Activated T-cell treated with anti-CD3 and anti-CD28 coated beads, Interleukin-2, amount 50 U/mL, for 72 hours (primary cell): ENCODE measurements at regions not wholly inside any gene's neighbourhood (a gene's known extent, or its start where the extent isn't known, plus 50 kb on each side); places are given as distances from the start of the nearest gene placed in this dataset.
"Not testable (repeated sequence)": the region's sequence is repeated elsewhere in the genome, so short reads cannot be mapped to it uniquely, and the experiment has no call there.

Experiments used
- ATAC-seq, 2 donors: fragments of 150-1000 bp; cut with Tn5 transposase; replicated peaks in 1 of 2; 2 replicates each; pipeline ENCODE4 v1.10.0; 2021; ENCODE audit warnings: moderate library complexity in 2 of 2, mild to moderate bottlenecking in 1 of 2
- DNase-seq, 2 donors: peaks; one replicate each; pipeline ENCODE4 v3.0.0; 2021 to 2022; ENCODE audit warnings: mixed read lengths in 1 of 2
- H3K27ac Mint-ChIP-seq: one replicate; pipeline ENCODE4 v1.8.0; 2022; ENCODE audit warnings: mild to moderate bottlenecking, moderate library complexity, mixed read lengths
- H3K27me3 Mint-ChIP-seq: one replicate; pipeline ENCODE4 v1.8.0; 2022; ENCODE audit warnings: low read depth, mixed read lengths
- H3K36me3 Mint-ChIP-seq, 2 donors: one replicate each; pipeline ENCODE4 v1.8.0; 2022; ENCODE audit warnings: mixed read lengths in 2 of 2, mild to moderate bottlenecking in 1 of 2; ENCODE audit not compliant: insufficient read depth in 2 of 2
- H3K4me1 Mint-ChIP-seq: one replicate; pipeline ENCODE4 v1.8.0; 2022; ENCODE audit warnings: low read depth, mixed read lengths
- H3K4me3 Mint-ChIP-seq, 2 donors: one replicate each; pipeline ENCODE4 v1.8.0; 2022; ENCODE audit warnings: mild to moderate bottlenecking in 2 of 2, mixed read lengths in 2 of 2, moderate library complexity in 2 of 2
- H3K9me3 Mint-ChIP-seq, 2 donors: one replicate each; pipeline ENCODE4 v1.8.0; 2022; ENCODE audit warnings: mixed read lengths in 2 of 2

DNA sequence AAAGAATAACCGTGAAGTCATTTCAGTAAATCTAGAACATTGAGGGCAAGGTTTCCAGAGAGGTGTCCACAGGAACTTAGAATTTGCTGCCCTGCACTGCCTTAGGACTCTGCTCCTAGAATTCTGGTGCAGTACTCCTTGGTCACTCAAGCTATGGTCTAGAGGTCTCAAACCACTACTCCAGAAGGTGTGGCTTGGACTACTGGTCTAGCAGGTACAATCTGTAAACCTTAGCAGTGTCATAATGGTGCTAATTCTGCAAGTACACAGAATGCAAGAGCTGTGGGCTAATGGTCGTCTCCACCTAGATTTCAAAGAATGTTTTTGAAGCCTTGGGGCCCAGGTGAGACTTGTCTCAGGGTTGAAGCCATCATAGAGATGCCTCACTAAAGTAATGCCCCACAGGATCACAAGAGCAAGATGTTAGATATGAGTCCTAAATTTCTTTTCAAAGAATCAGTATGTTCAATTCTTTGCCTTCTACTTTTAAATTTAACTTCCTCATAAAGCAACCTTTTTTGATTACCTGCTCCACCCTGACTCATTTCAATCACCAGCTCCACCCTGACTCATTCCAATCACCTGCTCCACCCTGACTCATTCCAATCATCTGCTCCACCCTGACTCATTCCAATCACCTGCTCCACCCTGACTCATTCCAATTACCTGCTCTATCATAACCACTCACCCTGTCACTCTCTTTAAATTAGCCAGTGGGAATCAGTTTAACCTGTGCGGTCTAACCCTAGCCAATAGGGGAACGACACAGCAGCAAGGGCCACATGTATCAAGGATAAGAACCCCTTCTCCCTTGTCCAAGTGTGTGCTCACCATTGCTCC is 1111.8 kb upstream of the ACO1 start:
- peaks cover 0 to 2% of the 10 kb centered on the region in 2 donors for H3K9me3 Mint-ChIP-seq
- no peak overlapping the region for H3K4me3 Mint-ChIP-seq
- no peaks in the 10 kb centered on the region for H3K27me3 Mint-ChIP-seq
- peaks cover 19% of the 10 kb centered on the region for H3K4me1 Mint-ChIP-seq
- ATAC-seq (peak; percentile 89 to 91), DNase-seq (peak; percentile 42 to 52)
- H3K27ac Mint-ChIP-seq: no peak overlapping the region
- no peaks in the 10 kb centered on the region for H3K36me3 Mint-ChIP-seq

DNA sequence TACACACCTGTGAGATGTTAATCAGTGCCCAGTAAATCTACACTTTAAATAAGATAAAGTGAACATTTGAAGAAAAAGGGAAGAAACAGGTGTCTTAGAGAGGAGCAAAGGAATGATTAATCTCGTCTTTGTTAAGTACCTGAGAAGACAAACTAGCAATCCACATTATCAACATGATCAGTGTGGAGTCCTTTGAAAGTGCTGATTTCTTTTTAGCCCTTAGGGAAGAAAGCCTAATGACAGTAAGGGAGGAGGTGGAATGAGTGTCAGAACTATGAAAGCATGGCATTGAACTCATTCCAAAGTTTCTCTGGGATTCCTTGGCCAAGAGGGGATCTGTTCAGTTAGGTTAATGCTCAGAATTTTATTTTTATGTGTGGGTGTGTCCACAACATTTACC is 1109.0 kb upstream of the ACO1 start:
- Mint-ChIP-seq H3K4me3 (no peak overlapping the region), H3K4me1 (peaks cover 32% of the 10 kb centered on the region), H3K27me3 (no peaks in the 10 kb centered on the region), H3K36me3 (no peaks in the 10 kb centered on the region), H3K9me3 (peaks cover 0 to 2% of the 10 kb centered on the region in 2 donors), H3K27ac (no peak overlapping the region)
- ATAC-seq (no peak), DNase-seq (no peak)

DNA sequence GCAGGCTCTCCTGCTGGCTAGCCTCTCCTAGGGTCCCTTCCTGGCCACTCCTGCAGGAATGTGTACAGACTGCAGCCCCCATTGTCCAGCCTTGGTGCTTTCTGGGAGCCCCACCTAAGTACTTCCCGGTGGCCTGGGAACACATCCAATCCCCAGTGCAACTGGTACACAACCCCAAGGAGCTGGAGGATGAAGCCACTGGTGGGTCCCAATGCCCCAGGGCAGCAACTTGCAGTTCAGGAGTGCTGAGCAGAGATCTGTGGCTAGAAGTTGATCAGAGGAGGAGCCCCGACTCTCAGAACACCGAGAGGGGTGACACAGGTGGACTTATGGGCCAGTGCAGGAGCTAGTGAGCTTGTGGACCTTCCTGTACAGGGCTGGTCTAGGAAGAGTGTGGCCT is 1093.7 kb upstream of the ACO1 start:
- no peak overlapping the region for H3K27ac Mint-ChIP-seq
- no peaks in the 10 kb centered on the region for H3K4me1 Mint-ChIP-seq
- ATAC-seq (no peak), DNase-seq (no peak)
- H3K27me3 Mint-ChIP-seq: no peaks in the 10 kb centered on the region
- H3K4me3 Mint-ChIP-seq: no peak overlapping the region
- H3K9me3 Mint-ChIP-seq: peaks cover 6 to 18% of the 10 kb centered on the region in 2 donors
- H3K36me3 Mint-ChIP-seq: peaks cover 5 to 9% of the 10 kb centered on the region in 2 donors

DNA sequence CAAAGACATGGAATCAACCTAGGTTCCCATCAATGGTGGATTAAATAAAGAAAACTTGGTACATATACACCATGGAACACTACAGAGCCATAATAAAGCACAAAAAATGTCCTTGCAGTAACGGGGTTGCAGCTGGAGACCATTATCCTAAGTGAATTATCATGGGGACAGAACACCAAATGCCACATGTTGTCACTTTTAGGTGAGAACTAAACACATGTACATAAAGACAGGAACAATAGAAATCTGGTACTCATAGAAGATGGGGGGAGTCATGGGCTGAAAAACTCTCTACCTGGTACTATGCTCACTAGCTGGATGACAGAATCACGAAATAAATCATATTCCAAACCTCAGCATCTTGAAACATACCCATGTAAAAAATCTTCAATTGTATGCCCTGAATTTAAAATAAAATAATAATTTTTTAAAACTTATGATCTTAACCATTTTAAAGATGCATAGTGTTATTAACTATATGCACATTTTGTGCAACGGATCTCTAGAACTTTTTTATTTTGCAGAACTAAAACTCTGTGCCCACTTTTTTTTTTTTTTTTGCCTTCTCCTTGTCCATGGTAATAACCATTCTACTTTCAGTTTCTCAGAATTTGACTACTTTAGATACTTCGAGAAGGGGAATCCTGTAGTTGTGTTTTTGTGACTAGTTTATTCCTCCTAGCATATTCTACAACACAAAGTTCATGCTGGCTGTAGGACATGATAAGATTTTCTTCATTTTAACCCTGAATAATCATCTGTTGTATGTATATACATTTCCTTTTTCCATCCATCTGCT is 1081.6 kb upstream of the ACO1 start:
- ATAC-seq (peak; percentile 58), DNase-seq (no peak)
- Mint-ChIP-seq H3K27ac (peak overlapping the region; percentile 66), H3K4me1 (peaks cover 28% of the 10 kb centered on the region), H3K36me3 (no peaks in the 10 kb centered on the region), H3K9me3 (peaks cover 0 to 2% of the 10 kb centered on the region in 2 donors), H3K4me3 (peak overlapping the region; percentile 22 to 63), H3K27me3 (no peaks in the 10 kb centered on the region)

DNA sequence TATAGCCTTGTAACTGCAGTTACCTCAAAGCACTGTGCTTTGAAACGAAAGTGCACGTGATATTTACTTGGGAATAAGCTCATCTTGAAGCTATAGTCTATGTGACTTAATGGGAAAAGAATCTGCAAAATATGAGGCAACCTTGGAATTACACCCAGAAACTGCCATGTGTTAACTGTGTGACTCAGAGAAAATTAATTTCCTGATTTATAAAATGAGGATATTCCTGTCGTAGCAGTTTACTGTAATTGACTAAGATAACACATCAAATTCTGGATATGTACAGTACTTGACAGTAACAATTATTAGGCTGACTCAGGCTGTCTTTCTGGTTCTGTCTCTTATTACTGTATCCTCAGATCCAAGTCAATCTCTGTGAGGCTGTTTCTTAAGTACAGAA is 1079.9 kb upstream of the ACO1 start:
- Mint-ChIP-seq H3K27ac (no peak overlapping the region), H3K27me3 (no peaks in the 10 kb centered on the region), H3K36me3 (no peaks in the 10 kb centered on the region), H3K9me3 (peaks cover 0 to 2% of the 10 kb centered on the region in 2 donors), H3K4me1 (peaks cover 28% of the 10 kb centered on the region), H3K4me3 (no peak overlapping the region)
- DNase-seq (no peak), ATAC-seq (no peak)

DNA sequence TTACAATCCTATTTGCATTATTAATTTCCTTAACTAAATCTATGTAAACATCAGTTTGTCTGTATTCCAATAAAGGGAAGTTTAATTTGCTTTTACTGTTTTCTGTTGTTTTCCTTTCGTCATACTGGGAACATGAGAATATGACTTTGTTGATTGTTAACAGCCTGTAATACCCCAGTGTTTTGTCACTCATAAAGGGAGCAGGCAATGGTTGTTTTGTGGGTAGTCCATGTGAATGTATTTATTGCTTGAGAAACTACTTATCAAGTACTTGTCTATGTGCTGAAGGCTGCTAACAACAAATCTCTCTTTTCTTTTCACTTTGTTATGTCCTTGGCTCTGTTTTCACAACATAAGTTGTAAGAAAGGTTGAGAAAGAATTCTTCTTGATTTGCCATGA is 1070.2 kb upstream of the ACO1 start:
- DNase-seq: no peak
- peaks cover 2 to 3% of the 10 kb centered on the region in 2 donors for H3K9me3 Mint-ChIP-seq
- ATAC-seq: no peak
- no peaks in the 10 kb centered on the region for H3K27me3 Mint-ChIP-seq
- no peaks in the 10 kb centered on the region for H3K4me1 Mint-ChIP-seq
- peaks cover 3% of the 10 kb centered on the region in 2 donors for H3K36me3 Mint-ChIP-seq
- H3K27ac Mint-ChIP-seq: peak overlapping the region; percentile 2
- no peak overlapping the region for H3K4me3 Mint-ChIP-seq

DNA sequence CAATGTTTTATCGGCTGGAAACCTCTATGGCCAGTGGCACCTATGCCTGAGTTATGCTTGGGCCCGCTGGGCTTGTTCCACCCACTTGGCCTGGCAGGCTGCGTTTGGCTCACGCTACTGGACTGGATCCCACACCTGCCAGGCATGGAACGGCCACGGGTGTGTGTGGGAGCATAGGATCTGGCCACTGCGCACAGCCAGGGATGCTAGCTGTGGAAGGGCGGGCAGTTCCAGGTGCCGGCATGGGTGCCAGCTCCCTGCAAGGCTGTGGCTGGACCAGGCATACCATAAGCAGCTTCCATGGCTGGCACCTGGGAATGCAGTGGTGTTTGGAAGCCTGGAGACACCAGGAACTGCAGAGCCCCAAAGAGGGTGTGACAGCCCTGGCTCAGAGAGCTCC is 1063.9 kb upstream of the ACO1 start:
- H3K4me1 Mint-ChIP-seq: peaks cover 19% of the 10 kb centered on the region
- no peak overlapping the region for H3K4me3 Mint-ChIP-seq
- no peaks in the 10 kb centered on the region for H3K9me3 Mint-ChIP-seq
- no peaks in the 10 kb centered on the region for H3K27me3 Mint-ChIP-seq
- H3K27ac Mint-ChIP-seq: no peak overlapping the region
- no peak for DNase-seq
- no peak for ATAC-seq
- peaks cover 0 to 1% of the 10 kb centered on the region in 2 donors for H3K36me3 Mint-ChIP-seq

DNA sequence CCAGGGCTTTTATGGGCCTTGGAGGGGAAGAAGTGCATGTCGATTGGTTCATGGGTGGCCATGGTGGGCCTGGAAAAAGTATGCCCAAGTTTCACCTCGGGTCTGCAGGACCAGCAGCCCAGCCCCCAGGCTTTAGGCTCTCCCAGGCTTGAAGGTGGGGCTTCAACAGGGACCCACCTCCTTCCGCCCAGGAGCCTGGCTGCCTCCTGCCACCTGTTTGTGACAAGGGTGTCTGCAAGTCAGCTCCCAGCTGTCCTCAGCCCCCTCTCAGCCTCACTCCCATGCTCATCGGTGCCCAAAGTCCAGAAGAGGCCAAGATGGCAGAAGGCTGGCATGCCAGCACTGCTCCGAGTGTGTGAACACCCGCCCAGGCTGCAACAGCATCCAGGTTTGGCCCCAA is 1063.2 kb upstream of the ACO1 start:
- peaks cover 0 to 1% of the 10 kb centered on the region in 2 donors for H3K36me3 Mint-ChIP-seq

DNA sequence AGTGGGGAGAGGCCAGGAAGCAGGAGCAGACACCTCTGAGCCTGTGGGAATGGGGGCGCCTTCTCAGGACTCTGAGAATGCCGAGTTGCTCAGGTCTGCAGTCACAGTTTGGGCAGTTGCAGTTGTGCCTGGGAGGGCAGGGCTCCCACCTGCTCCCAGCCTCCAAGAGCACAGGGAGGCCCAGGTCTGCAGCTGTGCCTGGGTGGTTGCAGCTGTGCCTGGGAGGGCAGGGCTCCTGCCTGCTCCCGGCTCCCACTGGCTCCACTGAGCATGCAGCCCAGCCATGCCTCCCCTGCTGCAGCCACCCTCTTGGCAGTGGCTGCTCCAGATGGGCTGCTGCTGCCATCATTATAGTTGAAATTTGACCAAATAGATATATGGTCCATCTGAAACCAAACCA is 1062.8 kb upstream of the ACO1 start:
- no peak overlapping the region for H3K4me3 Mint-ChIP-seq
- no peak overlapping the region for H3K27ac Mint-ChIP-seq
- H3K4me1 Mint-ChIP-seq: peaks cover 19% of the 10 kb centered on the region
- H3K36me3 Mint-ChIP-seq: peaks cover 0 to 1% of the 10 kb centered on the region in 2 donors
- ATAC-seq (no peak), DNase-seq (no peak)
- H3K27me3 Mint-ChIP-seq: no peaks in the 10 kb centered on the region
- no peaks in the 10 kb centered on the region for H3K9me3 Mint-ChIP-seq

More for the DNA sequence above, 1063.2 kb upstream of the ACO1 start:
- ATAC-seq: no peak
- DNase-seq: no peak
- peaks cover 19% of the 10 kb centered on the region for H3K4me1 Mint-ChIP-seq
- H3K4me3 Mint-ChIP-seq: no peak overlapping the region
- H3K27me3 Mint-ChIP-seq: no peaks in the 10 kb centered on the region
- H3K9me3 Mint-ChIP-seq: no peaks in the 10 kb centered on the region
- H3K27ac Mint-ChIP-seq: no peak overlapping the region

DNA sequence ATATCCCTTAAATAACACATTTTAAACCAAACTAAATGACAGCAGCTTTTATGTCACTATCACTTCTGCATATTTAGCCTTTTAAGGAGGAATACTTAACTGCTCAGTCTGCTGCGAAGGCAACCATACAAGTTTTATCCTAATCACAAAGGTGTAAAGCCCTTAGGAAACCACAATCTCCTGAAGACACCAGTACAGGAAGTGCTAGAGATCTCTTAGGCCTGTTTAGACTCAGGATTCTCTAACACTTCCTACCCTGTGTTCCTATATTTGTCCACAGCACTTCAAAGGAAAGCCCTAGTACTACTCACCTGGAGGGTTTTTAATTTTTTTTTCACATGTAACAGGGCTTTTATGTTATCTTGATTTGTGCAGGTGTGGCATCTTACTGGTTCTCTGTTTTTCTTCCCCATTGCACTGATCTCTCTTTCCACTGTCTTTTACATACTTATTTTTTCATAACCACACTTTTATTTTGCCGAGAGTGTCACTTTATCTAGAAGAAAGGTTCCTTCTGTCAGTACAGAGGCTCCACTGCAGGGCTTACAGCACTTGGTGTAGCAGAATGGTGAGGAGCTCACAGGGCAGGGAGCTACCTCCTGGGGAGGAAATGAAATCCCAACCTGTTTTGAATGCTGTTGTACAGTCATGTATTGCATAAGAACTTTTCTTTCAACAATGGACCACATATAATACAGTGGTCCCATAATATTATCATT is 1060.6 kb upstream of the ACO1 start:
- peak overlapping the region in 1 of 2 donors; percentile 70 for H3K4me3 Mint-ChIP-seq
- peak in 1 of 2 donors; percentile 32 for ATAC-seq
- DNase-seq: no peak
- H3K9me3 Mint-ChIP-seq: peaks cover 1 to 8% of the 10 kb centered on the region in 2 donors
- H3K27ac Mint-ChIP-seq: peak overlapping the region; percentile 99
- no peaks in the 10 kb centered on the region for H3K36me3 Mint-ChIP-seq
- no peaks in the 10 kb centered on the region for H3K27me3 Mint-ChIP-seq
- H3K4me1 Mint-ChIP-seq: peaks cover 19% of the 10 kb centered on the region

DNA sequence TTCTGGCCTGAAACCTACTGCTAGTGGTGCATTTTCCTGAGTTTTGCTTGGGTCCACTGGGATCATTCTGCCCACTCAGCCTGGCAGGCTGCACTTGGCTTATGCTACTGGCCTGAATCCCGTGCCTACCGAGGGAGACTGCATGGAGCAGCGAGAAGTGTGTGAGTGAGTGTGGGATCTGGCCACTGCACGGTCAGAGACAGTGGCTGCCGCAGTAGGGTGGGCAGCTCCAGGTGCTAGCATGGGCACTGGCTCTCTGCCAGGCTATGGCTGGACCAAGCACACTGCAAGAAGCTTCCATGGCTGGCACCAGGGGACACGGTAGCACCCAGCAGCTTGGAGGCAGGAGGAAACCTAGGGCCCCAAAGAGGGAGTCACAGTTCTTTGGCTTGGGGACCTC is 1058.7 kb upstream of the ACO1 start:
- Mint-ChIP-seq H3K4me3 (no peak overlapping the region), H3K27ac (no peak overlapping the region), H3K9me3 (peaks cover 1 to 8% of the 10 kb centered on the region in 2 donors), H3K4me1 (peaks cover 19% of the 10 kb centered on the region), H3K36me3 (no peaks in the 10 kb centered on the region), H3K27me3 (no peaks in the 10 kb centered on the region)
- DNase-seq: no peak
- no peak for ATAC-seq

DNA sequence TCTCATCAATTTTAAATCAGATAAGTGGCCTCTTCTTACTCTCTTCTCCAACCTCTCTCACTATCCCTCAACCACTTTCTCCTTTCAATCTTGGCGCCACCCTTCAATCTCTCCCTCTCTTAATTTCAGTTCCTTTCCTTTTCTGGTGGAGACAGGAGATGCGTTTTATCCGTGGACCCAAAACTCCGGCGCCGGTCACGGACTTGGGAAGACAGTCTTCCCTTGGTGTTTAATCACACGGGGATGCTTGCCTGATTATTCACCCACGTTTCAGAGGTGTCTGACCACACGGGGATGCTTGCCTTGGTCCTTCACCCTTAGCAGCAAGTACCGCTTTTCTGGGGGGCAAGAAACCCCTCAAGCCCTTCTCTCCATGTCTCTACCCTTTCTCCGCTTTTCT is 1057.6 kb upstream of the ACO1 start:
- not testable (repeated sequence) for H3K4me3 Mint-ChIP-seq, H3K9me3 Mint-ChIP-seq, ATAC-seq, H3K36me3 Mint-ChIP-seq, H3K27ac Mint-ChIP-seq, DNase-seq, H3K27me3 Mint-ChIP-seq
- peaks cover 19% of the 10 kb centered on the region for H3K4me1 Mint-ChIP-seq
